Sciatic nerve (tissue), 2 donors: ENCODE measurements at regions not wholly inside any gene's neighbourhood (a gene's known extent, or its start where the extent isn't known, plus 50 kb on each side); places are given as distances from the start of the nearest gene placed in this dataset.
A peak's percentile ranks its signal among the peaks of the same experiment; 100 is the strongest.
"Not testable (repeated sequence)": the region's sequence is repeated elsewhere in the genome, so short reads cannot be mapped to it uniquely, and the experiment has no call there.

Experiments
- ATAC-seq: fragments of 200-7000 bp; cut with Tn5 transposase; one replicate; pipeline ENCODE4 v1.9.1; 2020; ENCODE audit warnings: mild to moderate bottlenecking, moderate library complexity
- DNase-seq: peaks from one replicate; pipeline ENCODE4 v3.0.0-alpha.2; 2020; ENCODE audit warnings: low spot score
- intact Hi-C: fragments of 100-400 bp; cut with DNase I; formaldehyde crosslinking; loops from one replicate; pipeline ENCODE4 v1.14.2; 2022
- donor health status: DM: no; HTN: no; CAD: no.
- donor health status: DM: no; HTN: no; CAD: no.

- DNase-seq = no peak
- no peak for ATAC-seq
- intact Hi-C loops = no loop called here
These were observed 728.5 kb upstream of the SLC8A1 start for GRCh38 chr2:41180387-41180786.

- ATAC-seq (no peak), DNase-seq (no peak)
- intact Hi-C loops = no loop called here
These were observed 731.1 kb upstream of the SLC8A1 start for GRCh38 chr2:41182961-41183360.

GRCh38 chr2:41187376-41188122 is 735.7 kb upstream of the SLC8A1 start:
- no peak for ATAC-seq
- no peak for DNase-seq
- intact Hi-C loops = no loop called here

- DNase-seq (no peak), ATAC-seq (no peak)
- intact Hi-C loops = no loop called here
These were observed 742.3 kb upstream of the SLC8A1 start for GRCh38 chr2:41194230-41194629.

- DNase-seq (no peak), ATAC-seq (no peak)
- intact Hi-C loops = no loop called here
These were observed 745.9 kb upstream of the SLC8A1 start for GRCh38 chr2:41197781-41198180.

- ATAC-seq (no peak), DNase-seq (no peak)
- intact Hi-C loops = no loop called here
These were observed 747.4 kb upstream of the SLC8A1 start for GRCh38 chr2:41199334-41199733.

GRCh38 chr2:41204315-41204714 is 752.4 kb upstream of the SLC8A1 start:
- intact Hi-C loops = no loop called here
- no peak for ATAC-seq
- DNase-seq = no peak

GRCh38 chr2:41206004-41206403 is 754.1 kb upstream of the SLC8A1 start:
- intact Hi-C loops = no loop called here
- DNase-seq (no peak), ATAC-seq (peak; percentile 95)

GRCh38 chr2:41207578-41207977 is 755.7 kb upstream of the SLC8A1 start:
- DNase-seq (no peak), ATAC-seq (no peak)
- intact Hi-C loops = no loop called here

GRCh38 chr2:41210030-41210429 is 758.1 kb upstream of the SLC8A1 start:
- intact Hi-C loops, ATAC-seq, DNase-seq: not testable (repeated sequence)

GRCh38 chr2:41216978-41217377 is 765.1 kb upstream of the SLC8A1 start:
- ATAC-seq (peak; percentile 93), DNase-seq (no peak)
- intact Hi-C loops = no loop called here

GRCh38 chr2:41222593-41222992 is 770.7 kb upstream of the SLC8A1 start:
- DNase-seq (no peak), ATAC-seq (no peak)
- intact Hi-C loops = no loop called here

GRCh38 chr2:41234093-41234492 is 782.2 kb upstream of the SLC8A1 start:
- intact Hi-C loops = no loop called here
- DNase-seq (no peak), ATAC-seq (no peak)

- no peak for DNase-seq
- ATAC-seq = peak; percentile 95
- intact Hi-C loops = no loop called here
These were observed 789.6 kb upstream of the SLC8A1 start for GRCh38 chr2:41241325-41242000.

- DNase-seq (no peak), ATAC-seq (peak; percentile 56)
- intact Hi-C loops = no loop called here
These were observed 790.1 kb upstream of the SLC8A1 start for GRCh38 chr2:41242001-41242331.

- DNase-seq (no peak), ATAC-seq (no peak)
- intact Hi-C loops = no loop called here
These were observed 779.7 kb upstream of the PKDCC start for GRCh38 chr2:41267929-41268659.

GRCh38 chr2:41283079-41283775 is 764.6 kb upstream of the PKDCC start:
- DNase-seq (no peak), ATAC-seq (no peak)
- intact Hi-C loops = no loop called here

GRCh38 chr2:41293491-41293890 is 754.3 kb upstream of the PKDCC start:
- intact Hi-C loops = no loop called here
- ATAC-seq (no peak), DNase-seq (no peak)

- DNase-seq (no peak), ATAC-seq (no peak)
- intact Hi-C loops = no loop called here
These were observed 753.5 kb upstream of the PKDCC start for GRCh38 chr2:41294331-41294730.

GRCh38 chr2:41313082-41313481 is 734.7 kb upstream of the PKDCC start:
- intact Hi-C loops = no loop called here
- DNase-seq = no peak
- ATAC-seq = no peak
